Activated CD4-positive, alpha-beta T cell treated with anti-CD3 and anti-CD28 coated beads, Interleukin-2, amount 10 ng/mL, durations not matched to agents 24 days and 14 days (primary cell): ENCODE measurements at regions not wholly inside any gene's neighbourhood (a gene's known extent, or its start where the extent isn't known, plus 50 kb on each side); places are given as distances from the start of the nearest gene placed in this dataset.
"Not testable (repeated sequence)": the region's sequence is repeated elsewhere in the genome, so short reads cannot be mapped to it uniquely, and the experiment has no call there.

Experiments used
- DNase-seq: peaks from one replicate; pipeline ENCODE4 v3.0.0; 2022
- H3K27ac Mint-ChIP-seq: one replicate; pipeline ENCODE4 v1.8.0; 2022; ENCODE audit warnings: mild to moderate bottlenecking, mixed read lengths
- H3K27me3 Mint-ChIP-seq: one replicate; pipeline ENCODE4 v1.8.0; 2022; ENCODE audit warnings: mixed read lengths
- H3K36me3 Mint-ChIP-seq: one replicate; pipeline ENCODE4 v1.8.0; 2022; ENCODE audit warnings: low read depth, mild to moderate bottlenecking, mixed read lengths
- H3K4me1 Mint-ChIP-seq: one replicate; pipeline ENCODE4 v1.8.0; 2021; ENCODE audit warnings: mixed read lengths
- H3K4me3 Mint-ChIP-seq: one replicate; pipeline ENCODE4 v1.8.0; 2022; ENCODE audit warnings: mild to moderate bottlenecking, moderate library complexity, mixed read lengths
- H3K9me3 Mint-ChIP-seq: one replicate; pipeline ENCODE4 v1.8.0; 2021; ENCODE audit warnings: mixed read lengths
- intact Hi-C: fragments of 100-400 bp; cut with micrococcal nuclease; formaldehyde crosslinking; loops from one replicate; pipeline ENCODE4 v1.15.1; 2023

DNA sequence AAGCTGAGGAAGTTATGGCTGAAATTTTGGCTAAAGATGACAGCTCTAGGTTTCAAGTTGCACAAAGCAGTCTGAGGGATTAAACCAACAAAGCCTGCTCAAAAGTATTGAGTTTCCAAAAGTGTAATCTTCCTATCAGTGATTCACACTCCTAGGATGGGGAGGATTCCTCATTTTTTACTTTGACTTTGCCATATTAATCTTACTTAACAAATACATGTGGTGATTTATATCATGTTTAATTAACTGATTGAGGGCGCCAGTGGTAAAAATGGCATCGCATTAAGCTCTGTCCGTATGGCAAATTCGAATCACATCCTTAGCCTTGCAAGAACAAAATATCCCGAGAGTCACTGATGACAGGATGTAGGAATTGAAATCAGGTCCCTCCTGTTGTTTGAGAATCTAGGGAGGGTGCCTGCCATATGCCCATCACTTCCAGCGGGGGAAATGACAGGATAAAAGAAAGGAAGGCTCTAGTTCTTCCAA, 78.1 kb upstream of the ETAA1 start:
- Mint-ChIP-seq H3K27ac (no peak overlapping the region), H3K4me3 (no peak overlapping the region), H3K27me3 (no peaks in the 10 kb centered on the region), H3K4me1 (no peaks in the 10 kb centered on the region), H3K9me3 (no peaks in the 10 kb centered on the region), H3K36me3 (no peaks in the 10 kb centered on the region)
- intact Hi-C loops: no loop called here
- DNase-seq: no peak

DNA sequence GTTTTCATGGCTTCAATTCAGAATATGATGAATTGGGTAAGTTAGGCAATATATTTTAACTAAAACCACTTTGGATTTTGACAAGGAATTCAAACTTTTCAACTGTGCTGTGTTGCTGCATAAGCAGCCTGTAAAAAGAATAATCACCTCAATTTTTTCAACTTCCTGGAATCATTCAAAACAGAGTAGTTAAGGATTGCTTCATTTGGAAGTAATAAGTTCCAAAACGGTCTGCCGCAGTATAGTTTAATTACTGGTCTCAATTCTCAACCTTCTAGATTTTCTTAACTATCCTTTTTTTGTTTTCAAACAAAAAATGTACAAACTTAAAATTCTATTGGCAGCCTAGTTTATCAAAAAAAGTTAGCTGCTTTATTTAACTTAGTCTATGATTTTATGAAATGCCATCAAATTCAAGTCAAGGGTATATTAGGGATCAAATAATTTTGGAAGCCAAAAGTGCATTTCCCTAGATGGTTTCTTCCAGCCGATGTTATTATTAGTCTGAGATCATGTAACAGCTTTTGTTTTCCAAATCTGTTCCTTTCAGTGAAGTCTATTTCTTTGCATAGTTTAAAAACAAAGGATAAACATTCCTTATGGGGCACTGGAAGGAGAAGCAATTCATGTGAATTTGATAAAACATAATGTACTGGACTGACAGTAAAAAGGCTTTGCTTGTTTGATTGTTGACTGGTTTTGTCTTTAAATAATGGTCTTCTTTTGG, 76.1 kb upstream of the ETAA1 start:
- intact Hi-C loops: no loop called here
- H3K36me3 Mint-ChIP-seq: no peaks in the 10 kb centered on the region
- H3K27ac Mint-ChIP-seq: no peak overlapping the region
- H3K27me3 Mint-ChIP-seq: no peaks in the 10 kb centered on the region
- no peak for DNase-seq
- no peaks in the 10 kb centered on the region for H3K4me1 Mint-ChIP-seq
- no peaks in the 10 kb centered on the region for H3K9me3 Mint-ChIP-seq
- no peak overlapping the region for H3K4me3 Mint-ChIP-seq

DNA sequence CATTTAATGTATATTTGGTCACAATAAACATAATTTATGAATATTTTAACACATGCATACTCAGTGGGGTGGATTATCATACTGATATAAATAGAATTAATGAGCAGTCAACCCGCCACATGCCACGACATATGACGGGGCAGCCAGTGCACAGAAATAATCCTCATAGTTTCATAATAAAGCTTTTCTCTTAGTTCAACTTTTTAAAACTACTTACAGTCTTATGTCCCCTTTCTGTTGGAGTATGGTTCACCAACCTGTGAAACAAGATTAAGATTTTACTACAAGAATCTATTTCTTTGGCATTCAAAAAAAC, 75.6 kb upstream of the ETAA1 start:
- Mint-ChIP-seq H3K27me3 (no peaks in the 10 kb centered on the region), H3K36me3 (no peaks in the 10 kb centered on the region), H3K9me3 (no peaks in the 10 kb centered on the region), H3K4me3 (no peak overlapping the region), H3K4me1 (no peaks in the 10 kb centered on the region), H3K27ac (no peak overlapping the region)
- intact Hi-C loops: no loop called here
- no peak for DNase-seq

DNA sequence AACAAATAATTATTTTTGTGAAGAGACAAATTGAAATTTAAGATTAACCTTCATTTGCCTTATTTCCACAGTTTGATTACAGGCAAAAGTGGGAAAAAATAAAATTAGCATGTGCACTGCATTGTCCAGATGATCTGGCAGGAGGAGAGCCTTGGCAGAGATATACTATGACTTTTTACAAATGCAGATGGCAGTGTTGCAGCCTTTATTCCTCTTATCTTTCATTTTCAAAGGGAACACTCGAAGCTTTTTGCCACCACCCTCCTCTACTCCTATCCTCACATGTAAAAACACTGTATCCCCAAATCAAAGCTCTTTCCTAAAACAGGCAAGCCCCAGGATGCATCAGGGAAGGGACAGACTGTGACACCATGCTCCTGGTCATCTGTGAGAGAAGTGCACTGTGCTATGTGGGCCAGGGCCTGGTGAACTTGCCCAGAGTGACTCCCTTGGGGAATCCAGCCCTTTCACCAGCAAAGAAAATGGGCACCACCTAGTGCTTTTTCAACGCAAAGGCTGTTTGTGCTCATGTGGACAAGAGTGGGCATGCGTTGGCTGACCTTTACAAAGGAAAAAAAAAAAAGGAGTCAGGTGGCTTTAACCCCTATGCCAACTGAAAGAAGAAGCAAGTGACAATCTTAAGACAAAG, 74.7 kb upstream of the ETAA1 start:
- intact Hi-C loops: no loop called here
- H3K36me3 Mint-ChIP-seq: no peaks in the 10 kb centered on the region
- no peak overlapping the region for H3K4me3 Mint-ChIP-seq
- H3K4me1 Mint-ChIP-seq: no peaks in the 10 kb centered on the region
- H3K27me3 Mint-ChIP-seq: no peaks in the 10 kb centered on the region
- H3K9me3 Mint-ChIP-seq: no peaks in the 10 kb centered on the region
- no peak overlapping the region for H3K27ac Mint-ChIP-seq
- DNase-seq: no peak

DNA sequence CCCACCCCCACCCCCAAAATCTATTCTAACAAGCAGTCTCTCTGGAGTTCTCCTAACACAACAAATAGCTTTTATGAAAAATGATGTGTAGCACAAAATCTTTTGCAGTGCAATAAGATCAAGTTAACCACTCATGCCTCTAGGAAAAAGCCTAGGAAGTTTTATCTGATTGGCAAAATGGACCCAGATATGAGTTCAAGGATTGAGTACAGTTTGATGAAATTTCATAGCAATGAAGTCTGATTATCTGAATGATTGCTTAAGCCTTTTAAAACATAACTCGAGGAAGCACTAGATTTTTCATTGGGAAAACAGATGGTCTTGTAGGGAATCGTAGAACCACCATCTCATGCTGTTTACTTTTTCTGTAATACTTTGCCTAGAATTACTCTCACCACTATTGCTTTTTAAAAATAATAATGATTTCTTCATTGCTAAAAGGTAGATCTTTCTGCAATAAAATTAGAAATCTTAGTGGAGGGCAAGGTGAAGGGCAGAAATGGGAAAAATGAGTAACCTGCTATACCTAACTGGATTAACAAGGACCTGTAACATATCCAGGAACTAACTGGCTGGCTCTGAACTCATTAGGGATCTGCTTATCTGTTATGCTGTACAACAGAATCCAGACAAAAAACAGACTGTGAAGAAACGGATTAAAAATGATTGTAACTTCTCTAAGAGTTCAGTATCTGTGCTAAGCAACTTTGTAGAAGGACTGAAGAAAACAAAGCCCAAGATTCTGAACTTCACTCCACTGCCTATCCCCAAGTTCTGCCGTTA, 73.7 kb upstream of the ETAA1 start:
- Mint-ChIP-seq H3K27ac (no peak overlapping the region), H3K27me3 (no peaks in the 10 kb centered on the region), H3K9me3 (no peaks in the 10 kb centered on the region), H3K36me3 (no peaks in the 10 kb centered on the region), H3K4me3 (no peak overlapping the region), H3K4me1 (no peaks in the 10 kb centered on the region)
- no peak for DNase-seq
- intact Hi-C loops: no loop called here

DNA sequence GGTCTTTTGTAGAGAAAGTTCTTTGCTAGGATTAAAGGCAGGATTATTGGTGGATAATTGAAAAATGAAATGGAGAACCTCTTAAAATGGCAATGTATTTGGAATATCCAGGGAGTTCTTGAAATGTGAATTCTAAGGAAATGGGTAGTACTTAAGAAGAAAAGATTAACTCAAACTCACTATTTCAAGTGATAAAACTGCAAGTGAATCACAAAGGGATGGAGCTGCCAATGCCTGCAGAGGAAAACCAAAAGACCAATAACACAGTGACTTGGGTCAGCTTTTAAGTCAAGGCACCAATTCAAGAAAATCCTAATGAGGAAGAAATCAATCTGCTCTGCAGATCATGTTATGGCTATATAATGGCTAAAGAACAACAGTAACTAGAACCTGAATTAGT, 67.6 kb upstream of the ETAA1 start:
- H3K4me3 Mint-ChIP-seq: no peak overlapping the region
- no peak overlapping the region for H3K27ac Mint-ChIP-seq

DNA sequence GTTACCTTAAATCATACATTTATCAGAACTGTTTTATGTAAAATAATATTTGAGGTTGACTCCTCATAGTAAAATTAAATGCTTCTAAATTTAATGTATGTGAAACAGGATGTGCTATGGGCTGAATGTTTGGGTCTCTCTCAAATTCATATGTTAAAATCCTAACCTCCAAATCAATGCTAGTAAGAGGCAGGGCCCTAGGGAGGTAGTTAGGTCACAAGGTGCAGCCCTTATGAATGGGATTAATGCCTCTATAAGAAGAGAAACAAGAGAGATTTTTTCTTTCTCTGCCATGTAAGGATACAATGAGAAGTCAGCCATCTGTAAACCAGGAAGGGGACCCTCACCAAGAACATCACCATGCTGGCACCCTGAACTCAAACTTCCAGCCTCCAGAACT, 67.2 kb upstream of the ETAA1 start:
- Mint-ChIP-seq H3K27me3 (peaks cover 3% of the 10 kb centered on the region), H3K27ac (no peak overlapping the region), H3K4me1 (no peaks in the 10 kb centered on the region), H3K36me3 (no peaks in the 10 kb centered on the region), H3K4me3 (no peak overlapping the region), H3K9me3 (no peaks in the 10 kb centered on the region)
- intact Hi-C loops: no loop called here
- no peak for DNase-seq

More for the DNA sequence above, 67.6 kb upstream of the ETAA1 start:
- Mint-ChIP-seq H3K27me3 (peaks cover 3% of the 10 kb centered on the region), H3K4me1 (no peaks in the 10 kb centered on the region), H3K9me3 (no peaks in the 10 kb centered on the region), H3K36me3 (no peaks in the 10 kb centered on the region)
- DNase-seq: no peak
- intact Hi-C loops: no loop called here

DNA sequence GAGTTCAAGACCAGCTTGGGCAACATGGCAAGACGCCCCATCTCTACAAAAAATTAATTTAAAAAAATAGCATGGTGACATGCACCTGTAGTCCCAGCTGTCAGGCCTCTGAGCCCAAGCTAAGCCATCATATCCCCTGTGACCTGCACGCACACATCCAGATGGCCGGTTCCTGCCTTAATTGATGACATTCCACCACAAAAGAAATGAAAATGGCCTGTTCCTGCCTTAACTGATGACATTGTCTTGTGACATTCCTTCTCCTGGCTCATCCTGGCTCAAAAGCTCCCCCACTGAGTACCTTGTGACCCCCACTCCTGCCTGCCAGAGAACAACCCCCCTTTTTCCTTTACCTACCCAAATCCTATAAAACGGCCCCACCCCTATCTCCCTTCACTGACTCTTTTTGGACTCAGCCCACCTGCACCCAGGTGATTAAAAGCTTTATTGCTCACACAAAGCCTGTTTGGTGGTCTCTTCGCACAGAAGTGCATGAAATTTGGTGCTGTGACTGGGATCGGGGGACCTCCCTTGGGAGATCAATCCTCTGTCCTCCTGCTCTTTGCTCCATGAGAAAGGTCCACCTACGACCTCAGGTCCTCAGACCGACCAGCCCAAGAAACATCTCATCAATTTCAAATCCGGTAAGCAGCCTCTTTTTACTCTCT, 65.6 kb upstream of the ETAA1 start:
- intact Hi-C loops, H3K36me3 Mint-ChIP-seq, H3K4me1 Mint-ChIP-seq, H3K4me3 Mint-ChIP-seq, H3K9me3 Mint-ChIP-seq, H3K27ac Mint-ChIP-seq, DNase-seq, H3K27me3 Mint-ChIP-seq: not testable (repeated sequence)

DNA sequence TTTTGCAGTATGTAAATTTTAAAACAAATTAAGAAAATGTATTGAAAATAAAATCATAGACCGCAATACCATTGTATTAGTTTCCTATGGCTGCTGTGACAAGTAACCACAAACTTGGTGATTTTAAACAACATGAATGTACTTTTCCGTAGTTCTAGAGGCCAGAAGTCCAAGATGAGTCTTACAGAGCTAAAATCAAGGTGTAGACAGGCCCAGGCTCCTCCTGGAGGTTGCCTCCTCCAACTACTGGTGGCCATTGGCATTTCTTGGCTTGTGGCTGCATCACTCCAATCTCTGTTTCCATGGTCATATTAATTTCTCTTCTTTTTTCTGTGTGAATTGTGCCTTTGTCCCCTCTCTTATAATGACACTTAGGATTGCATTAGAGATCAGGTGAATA, 59.2 kb upstream of the ETAA1 start:
- no peak for DNase-seq
- no peak overlapping the region for H3K4me3 Mint-ChIP-seq
- H3K36me3 Mint-ChIP-seq: no peaks in the 10 kb centered on the region
- no peaks in the 10 kb centered on the region for H3K9me3 Mint-ChIP-seq
- no peaks in the 10 kb centered on the region for H3K4me1 Mint-ChIP-seq
- H3K27ac Mint-ChIP-seq: no peak overlapping the region
- intact Hi-C loops: no loop called here
- no peaks in the 10 kb centered on the region for H3K27me3 Mint-ChIP-seq

DNA sequence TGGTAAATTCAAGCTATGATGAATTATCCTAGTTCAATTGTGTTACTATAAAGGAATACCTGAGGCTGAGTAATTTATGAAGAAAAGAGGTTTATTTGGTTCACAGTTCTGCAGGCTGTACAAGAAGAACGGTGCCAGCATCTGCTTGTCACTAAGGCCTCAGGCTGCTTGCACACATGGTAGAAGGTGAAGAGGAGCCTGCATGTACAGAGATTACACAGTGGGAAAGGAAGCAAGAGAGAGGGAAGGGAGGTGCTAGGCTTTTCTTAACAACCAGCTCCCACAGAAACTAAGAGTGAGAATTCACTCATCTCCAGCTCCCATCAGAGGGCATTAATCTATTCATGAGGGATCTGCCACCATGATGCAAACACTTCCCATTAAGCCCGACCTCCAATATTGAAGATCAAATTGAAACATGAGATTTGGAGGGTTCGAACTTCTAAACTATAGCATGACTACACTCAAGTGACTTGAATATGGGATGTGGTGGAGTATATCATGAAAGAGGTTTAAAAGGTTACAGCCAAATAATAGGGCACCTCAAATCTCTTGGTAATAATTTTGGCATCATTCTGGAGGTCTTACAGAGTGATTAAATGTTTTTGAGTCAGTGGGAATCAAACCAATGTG, 58.4 kb upstream of the ETAA1 start:
- peaks cover 1% of the 10 kb centered on the region for H3K27me3 Mint-ChIP-seq
- no peaks in the 10 kb centered on the region for H3K9me3 Mint-ChIP-seq
- H3K4me1 Mint-ChIP-seq: no peaks in the 10 kb centered on the region
- no peak overlapping the region for H3K27ac Mint-ChIP-seq
- no peaks in the 10 kb centered on the region for H3K36me3 Mint-ChIP-seq
- DNase-seq: no peak
- H3K4me3 Mint-ChIP-seq: no peak overlapping the region
- intact Hi-C loops: no loop called here

DNA sequence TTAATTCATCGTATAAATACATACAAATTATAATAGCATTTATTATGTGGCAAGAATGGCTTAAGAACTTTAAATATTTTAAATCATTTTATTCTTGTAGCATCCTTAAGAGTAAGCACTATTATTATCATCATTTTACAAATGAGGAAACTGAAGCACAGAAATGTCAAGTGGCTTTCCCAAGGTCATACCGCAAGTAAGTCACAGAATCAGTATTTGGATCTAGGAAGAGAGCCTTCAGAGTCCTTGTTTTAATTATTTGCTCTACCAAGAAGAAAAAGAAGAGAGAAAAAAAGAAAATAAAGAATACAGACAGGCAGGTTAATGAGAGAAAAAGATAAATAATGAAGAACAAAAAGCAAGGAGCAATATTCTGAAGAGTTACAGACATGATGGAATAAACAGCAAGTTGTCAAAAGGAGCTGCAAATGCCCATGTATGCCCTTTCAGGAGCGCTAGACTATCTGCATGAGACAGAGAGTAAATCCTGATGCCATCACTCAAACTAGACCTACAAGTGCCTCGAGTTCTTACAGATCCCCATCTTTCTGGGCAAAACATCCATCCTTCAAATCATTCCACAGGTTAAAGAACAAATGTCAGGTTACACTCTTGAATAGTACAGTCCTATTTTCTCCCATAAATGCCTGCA, 57.8 kb upstream of the ETAA1 start:
- no peak for DNase-seq
- Mint-ChIP-seq H3K27ac (no peak overlapping the region), H3K9me3 (no peaks in the 10 kb centered on the region), H3K27me3 (peaks cover 1% of the 10 kb centered on the region), H3K36me3 (no peaks in the 10 kb centered on the region), H3K4me3 (no peak overlapping the region), H3K4me1 (no peaks in the 10 kb centered on the region)
- intact Hi-C loops: no loop called here

DNA sequence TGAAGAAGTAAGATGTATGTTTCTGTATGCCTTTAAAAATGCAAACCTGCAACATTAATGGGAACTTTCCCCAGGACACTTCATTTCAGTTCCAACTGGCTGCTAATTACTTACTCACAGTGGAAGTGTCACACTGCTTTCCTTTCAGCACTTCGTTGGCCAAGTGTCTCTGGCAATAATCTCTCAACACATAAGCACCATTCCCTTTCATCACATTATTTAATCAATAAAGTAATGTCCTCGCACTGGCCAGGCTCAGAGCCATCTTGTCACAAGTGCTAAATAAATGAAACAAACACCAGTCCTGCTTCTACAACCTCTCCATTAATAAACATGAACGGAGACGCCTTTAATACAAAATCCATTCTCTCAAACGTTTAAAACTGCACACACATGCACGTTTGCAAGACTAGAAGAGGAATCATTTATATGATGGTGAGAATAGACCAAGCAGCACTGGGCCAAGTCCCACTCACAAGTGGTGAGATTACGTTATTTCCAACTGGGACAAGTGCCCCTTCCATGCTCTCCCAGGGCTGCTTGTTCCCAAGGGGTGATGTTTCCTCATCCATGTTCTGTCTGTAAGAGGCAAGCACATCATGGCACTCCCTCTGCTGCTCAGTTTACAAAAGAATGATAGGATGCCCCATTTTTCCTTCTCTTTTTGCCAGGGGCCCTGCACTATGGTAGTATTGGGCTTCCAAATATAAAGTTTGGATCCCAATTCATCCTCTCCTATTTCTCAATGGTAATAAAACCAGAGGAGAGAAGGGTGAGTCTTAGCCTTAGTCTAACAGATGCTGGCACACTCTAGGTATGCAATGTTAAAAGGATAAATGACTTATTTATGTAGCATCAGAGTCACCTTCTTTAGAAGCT, 56.8 kb upstream of the ETAA1 start:
- no peak overlapping the region for H3K4me3 Mint-ChIP-seq
- no peaks in the 10 kb centered on the region for H3K36me3 Mint-ChIP-seq
- peaks cover 1% of the 10 kb centered on the region for H3K27me3 Mint-ChIP-seq
- H3K9me3 Mint-ChIP-seq: no peaks in the 10 kb centered on the region
- no peaks in the 10 kb centered on the region for H3K4me1 Mint-ChIP-seq
- DNase-seq: no peak
- intact Hi-C loops: no loop called here
- H3K27ac Mint-ChIP-seq: no peak overlapping the region

DNA sequence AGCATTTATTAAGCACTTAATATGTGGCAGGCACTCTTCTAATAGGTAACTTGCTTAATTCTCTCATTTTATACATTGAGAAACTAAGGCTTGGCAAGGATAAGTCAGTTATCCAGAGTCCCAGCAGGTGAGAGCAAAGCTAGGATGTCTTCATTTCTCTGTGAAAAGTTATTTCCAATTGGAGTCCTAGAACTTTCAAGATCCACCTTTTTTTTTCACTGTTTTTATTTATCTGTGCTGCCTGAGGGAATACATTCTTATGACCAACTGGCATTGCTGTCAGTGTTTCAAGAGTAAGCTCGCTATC, 56.2 kb upstream of the ETAA1 start:
- intact Hi-C loops: no loop called here
- no peak for DNase-seq
- H3K9me3 Mint-ChIP-seq: no peaks in the 10 kb centered on the region
- H3K27me3 Mint-ChIP-seq: peaks cover 1% of the 10 kb centered on the region
- H3K27ac Mint-ChIP-seq: no peak overlapping the region
- no peak overlapping the region for H3K4me3 Mint-ChIP-seq
- H3K4me1 Mint-ChIP-seq: no peaks in the 10 kb centered on the region
- H3K36me3 Mint-ChIP-seq: no peaks in the 10 kb centered on the region
